Cardiac muscle cell (in vitro differentiated cells and primary cell): ENCODE measurements at regions not wholly inside any gene's neighbourhood (a gene's known extent, or its start where the extent isn't known, plus 50 kb on each side); places are given as distances from the start of the nearest gene placed in this dataset.

ENCODE experiments used
- DNase-seq, 2 donors: peaks; one replicate each; pipeline versions ENCODE4 v3.0.0 to v3.0.0-alpha.2; 2010 to 2017; ENCODE audit warnings: low read depth in 1 of 2, low spot score in 1 of 2
- H3K27ac ChIP-seq: fragments of 200-600 bp; sonication (generic); 2 replicates; pipeline ENCODE4 v1.5.1; 2016
- H3K27me3 ChIP-seq: fragments of 200-600 bp; sonication (generic); 2 replicates; pipeline ENCODE4 v1.6.0; 2016; ENCODE audit warnings: control low read depth
- H3K36me3 ChIP-seq: fragments of 200-600 bp; sonication (generic); 2 replicates; pipeline ENCODE4 v1.5.1; 2016; ENCODE audit warnings: control low read depth
- H3K4me1 ChIP-seq: fragments of 200-600 bp; sonication (generic); 2 replicates; pipeline ENCODE4 v1.8.1; 2017; ENCODE audit warnings: low read depth, mild to moderate bottlenecking, mixed run types
- H3K4me3 ChIP-seq: fragments of 200-600 bp; sonication (generic); 2 replicates; pipeline ENCODE4 v1.5.1; 2016; ENCODE audit warnings: mild to moderate bottlenecking
- H3K9me3 ChIP-seq: fragments of 200-600 bp; sonication (generic); 2 replicates; pipeline ENCODE4 v1.5.1; 2017; ENCODE audit warnings: low read depth, mild to moderate bottlenecking, control low read depth
- CTCF ChIP-seq: IDR thresholded peaks from 2 replicates; pipeline ENCODE4 v1.5.1; 2012; ENCODE audit warnings: low read depth, mild to moderate bottlenecking, low read length

- no peaks in the 10 kb centered on the region for H3K9me3 ChIP-seq
- no peak overlapping the region for H3K4me3 ChIP-seq
- no peak for DNase-seq
- H3K27me3 ChIP-seq = no peaks in the 10 kb centered on the region
- no peaks in the 10 kb centered on the region for H3K36me3 ChIP-seq
- no peak for TF ChIP-seq CTCF
- no peak overlapping the region for H3K27ac ChIP-seq
- no peaks in the 10 kb centered on the region for H3K4me1 ChIP-seq
Observed at GRCh38 chr2:142533177-142533576, 344.3 kb upstream of the KYNU start.

- no peaks in the 10 kb centered on the region for H3K9me3 ChIP-seq
- H3K4me3 ChIP-seq = no peak overlapping the region
- DNase-seq = no peak
- H3K27ac ChIP-seq = no peak overlapping the region
- H3K36me3 ChIP-seq = no peaks in the 10 kb centered on the region
- H3K4me1 ChIP-seq = no peaks in the 10 kb centered on the region
- H3K27me3 ChIP-seq = no peaks in the 10 kb centered on the region
- TF ChIP-seq CTCF = no peak
Observed at GRCh38 chr2:142531377-142531776, 346.1 kb upstream of the KYNU start.

DNA sequence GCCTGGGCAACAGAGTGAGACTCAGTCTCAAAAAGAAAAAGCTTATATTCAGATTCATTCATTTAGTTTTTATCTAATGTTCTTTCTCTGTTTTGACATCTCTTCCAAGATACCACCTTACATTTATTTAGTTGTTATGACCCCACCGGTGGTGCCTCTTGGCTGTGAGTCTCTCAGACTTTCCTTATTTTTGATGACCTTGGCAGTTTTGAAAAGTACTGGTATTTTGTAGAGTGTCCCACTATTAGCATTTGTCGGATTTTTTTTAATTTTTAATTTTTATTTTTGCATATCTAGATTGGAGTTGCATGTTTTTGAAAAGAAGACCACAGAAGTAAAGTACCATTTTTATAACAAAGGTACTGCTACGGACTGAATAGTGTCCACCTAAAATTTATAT is 351.7 kb upstream of the KYNU start:
- H3K27me3 ChIP-seq = no peaks in the 10 kb centered on the region
- H3K36me3 ChIP-seq = no peaks in the 10 kb centered on the region
- no peaks in the 10 kb centered on the region for H3K4me1 ChIP-seq
- no peak for DNase-seq
- H3K9me3 ChIP-seq = no peaks in the 10 kb centered on the region
- TF ChIP-seq CTCF = no peak
- no peak overlapping the region for H3K4me3 ChIP-seq
- H3K27ac ChIP-seq = no peak overlapping the region

- Histone ChIP-seq H3K9me3 (no peaks in the 10 kb centered on the region), H3K36me3 (no peaks in the 10 kb centered on the region), H3K4me3 (no peak overlapping the region), H3K27me3 (no peaks in the 10 kb centered on the region), H3K27ac (no peak overlapping the region), H3K4me1 (no peaks in the 10 kb centered on the region)
- TF ChIP-seq CTCF = no peak
- no peak for DNase-seq
Observed at GRCh38 chr2:142521492-142521891, 356.0 kb upstream of the KYNU start.

GRCh38 chr2:142515493-142515892 is 362.0 kb upstream of the KYNU start:
- H3K4me1 ChIP-seq = no peaks in the 10 kb centered on the region
- no peak for DNase-seq
- no peak for TF ChIP-seq CTCF
- H3K9me3 ChIP-seq = no peaks in the 10 kb centered on the region
- H3K27me3 ChIP-seq = no peaks in the 10 kb centered on the region
- H3K27ac ChIP-seq = no peak overlapping the region
- no peaks in the 10 kb centered on the region for H3K36me3 ChIP-seq
- H3K4me3 ChIP-seq = no peak overlapping the region

DNA sequence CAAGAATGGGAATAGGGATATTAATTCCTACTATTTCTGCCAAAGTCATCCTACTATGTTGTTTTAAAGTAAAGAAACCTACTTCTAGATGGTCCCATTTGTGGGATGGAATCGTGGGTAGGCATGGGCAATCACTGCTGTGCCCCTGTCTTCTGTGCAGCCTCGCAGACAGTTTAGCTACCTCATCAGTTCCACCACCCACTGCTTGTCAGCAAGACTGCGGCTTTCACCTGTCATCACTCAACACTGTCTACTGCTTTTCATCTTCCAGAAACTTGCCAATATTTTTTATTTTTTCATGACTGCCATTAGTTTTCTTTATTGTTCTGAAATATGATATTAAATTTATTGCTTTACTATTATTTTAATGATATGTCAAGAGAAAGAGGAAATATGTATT is 368.1 kb upstream of the KYNU start:
- Histone ChIP-seq H3K36me3 (no peaks in the 10 kb centered on the region), H3K27me3 (no peaks in the 10 kb centered on the region), H3K4me3 (no peak overlapping the region), H3K27ac (no peak overlapping the region), H3K9me3 (no peaks in the 10 kb centered on the region), H3K4me1 (no peaks in the 10 kb centered on the region)
- TF ChIP-seq CTCF = no peak
- DNase-seq = no peak
